ENCODE measurements at regions not wholly inside any gene's neighbourhood (a gene's known extent, or its start where the extent isn't known, plus 50 kb on each side); places are given as distances from the start of the nearest gene placed in this dataset.
"Not testable (repeated sequence)": the region's sequence is repeated elsewhere in the genome, so short reads cannot be mapped to it uniquely, and the experiment has no call there.

DNA sequence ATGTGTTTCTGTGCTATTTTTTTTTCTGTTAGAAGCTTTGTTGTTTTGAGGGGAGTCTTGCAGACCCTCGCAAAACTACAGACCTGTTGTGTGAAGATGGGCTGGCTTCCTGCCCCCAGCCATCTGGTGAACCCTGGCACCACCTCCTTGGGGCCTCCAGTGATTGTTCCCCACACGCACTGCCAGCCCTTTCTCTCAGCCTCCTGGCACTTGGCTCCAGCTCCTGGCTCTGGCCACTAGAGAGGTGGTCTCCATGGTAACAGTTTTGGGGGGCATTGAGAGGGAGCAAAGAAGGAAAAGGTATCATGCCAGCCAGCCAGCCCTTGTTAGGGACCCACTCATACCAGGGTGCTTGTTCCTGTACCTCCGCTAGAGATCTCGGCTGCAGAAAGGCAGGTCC, 176.4 kb upstream of the RPH3A start:
- DNase-seq (ENCODE audit: low spot score), result no peak

DNA sequence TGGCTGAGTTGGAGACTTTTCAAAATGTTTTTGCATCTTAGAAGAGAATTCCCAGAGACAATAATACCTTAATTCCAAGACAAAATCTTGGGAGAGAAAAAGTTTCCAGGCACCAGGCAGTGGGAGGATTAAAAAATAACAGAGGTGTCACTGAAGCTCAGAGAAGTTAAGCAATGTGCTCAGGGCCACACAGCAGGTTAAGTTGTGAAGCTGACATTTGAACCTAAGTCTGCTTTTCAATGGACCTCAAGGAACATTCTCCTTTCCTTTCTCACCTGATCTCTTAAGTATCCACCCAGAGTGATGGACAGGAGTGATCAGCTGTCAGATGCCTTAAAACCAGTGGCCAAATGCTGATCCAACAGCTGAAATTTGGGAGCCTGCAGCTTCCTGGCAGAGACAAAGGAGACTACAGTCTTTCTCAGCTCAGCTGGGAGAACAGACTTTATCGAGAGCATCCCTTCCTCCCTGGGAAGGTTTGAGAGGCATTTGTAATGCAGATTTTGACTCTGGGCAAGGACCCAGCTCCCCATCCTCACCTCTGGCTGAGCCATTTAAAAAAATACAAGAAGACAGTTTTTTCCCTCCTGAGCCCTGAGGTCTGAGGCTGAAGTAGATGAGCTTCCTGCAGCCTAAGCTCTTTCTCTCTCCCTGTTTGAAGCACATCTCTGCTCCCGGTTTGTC, 174.9 kb upstream of the RPH3A start:
- no peak for DNase-seq (ENCODE audit: low spot score)

DNA sequence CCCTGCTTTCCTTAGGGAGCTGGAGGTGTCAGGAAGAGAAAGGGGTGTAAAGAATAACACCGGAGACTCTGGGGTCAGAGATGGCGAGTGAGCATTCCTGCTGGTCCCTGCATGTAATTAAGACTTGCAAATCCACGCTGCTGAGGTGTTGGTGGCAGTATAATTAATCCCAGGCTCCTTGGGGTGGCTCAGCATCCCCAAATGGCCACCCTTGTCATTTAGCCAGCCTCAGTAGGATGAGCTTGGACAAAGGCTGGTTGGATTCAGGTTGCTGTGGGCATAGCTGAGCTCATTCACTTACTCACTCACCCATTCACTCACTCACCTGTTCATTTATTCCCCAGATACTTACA, 174.4 kb upstream of the RPH3A start:
- no peak for DNase-seq (ENCODE audit: low spot score)

DNA sequence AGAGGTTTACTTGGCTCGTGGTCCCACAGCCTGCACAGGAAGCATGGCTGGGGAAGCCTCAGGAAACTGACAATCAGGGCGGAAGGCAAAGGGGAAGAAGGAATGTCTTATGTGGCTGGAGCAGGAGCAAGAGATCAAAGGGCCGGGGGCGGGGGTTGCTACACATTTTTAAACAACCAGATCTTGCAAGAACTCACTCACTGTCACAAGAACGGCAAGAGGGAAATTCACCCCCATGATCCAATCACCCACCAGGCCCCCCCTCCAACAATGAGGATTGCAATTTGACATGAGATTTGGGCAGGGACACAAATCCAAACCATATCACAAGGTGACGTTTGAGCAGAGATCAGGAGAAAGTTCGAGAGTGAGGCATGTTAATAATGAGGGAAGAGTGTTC, 163.7 kb upstream of the RPH3A start:
- no peak for DNase-seq (ENCODE audit: low spot score)

DNA sequence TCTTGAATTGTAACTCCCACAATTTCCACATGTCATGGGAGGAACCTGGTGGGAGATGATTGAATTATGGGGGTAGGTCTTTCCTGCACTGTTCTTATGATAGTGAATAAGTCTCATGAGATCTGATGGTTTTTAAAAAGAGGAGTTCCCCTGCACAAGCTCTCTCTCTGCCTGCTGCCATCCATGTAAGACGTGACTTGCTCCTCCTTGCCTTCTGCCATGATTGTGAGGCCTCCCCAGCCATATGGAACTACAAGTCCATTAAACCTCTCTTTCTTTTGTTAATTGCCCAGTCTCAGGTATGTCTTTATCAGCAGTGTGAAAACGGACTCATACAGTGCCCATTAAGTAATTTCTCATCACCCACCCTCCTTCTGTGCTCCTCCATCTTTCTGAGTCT, 159.6 kb upstream of the RPH3A start:
- DNase-seq (ENCODE audit: low spot score), result not testable (repeated sequence)

DNA sequence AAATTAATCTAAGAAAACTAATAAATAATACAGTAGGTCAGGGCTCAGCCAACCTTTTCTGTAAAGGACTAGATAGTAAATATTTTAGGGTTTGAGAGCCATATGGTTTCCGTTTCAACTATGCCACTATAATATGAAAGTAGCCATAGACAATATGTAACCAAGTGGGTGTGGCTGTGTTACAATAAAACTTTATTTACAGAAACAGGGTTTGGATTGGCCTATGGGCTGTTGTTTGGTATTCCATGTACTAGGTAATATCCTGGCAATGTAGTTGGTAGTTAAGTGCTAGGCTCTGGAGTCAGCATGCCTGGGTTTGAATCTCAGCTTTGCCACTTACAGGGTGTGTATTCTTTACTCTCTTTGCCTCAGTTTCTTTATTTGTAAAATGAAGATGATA, 156.5 kb upstream of the RPH3A start:
- DNase-seq (ENCODE audit: low spot score), result no peak

DNA sequence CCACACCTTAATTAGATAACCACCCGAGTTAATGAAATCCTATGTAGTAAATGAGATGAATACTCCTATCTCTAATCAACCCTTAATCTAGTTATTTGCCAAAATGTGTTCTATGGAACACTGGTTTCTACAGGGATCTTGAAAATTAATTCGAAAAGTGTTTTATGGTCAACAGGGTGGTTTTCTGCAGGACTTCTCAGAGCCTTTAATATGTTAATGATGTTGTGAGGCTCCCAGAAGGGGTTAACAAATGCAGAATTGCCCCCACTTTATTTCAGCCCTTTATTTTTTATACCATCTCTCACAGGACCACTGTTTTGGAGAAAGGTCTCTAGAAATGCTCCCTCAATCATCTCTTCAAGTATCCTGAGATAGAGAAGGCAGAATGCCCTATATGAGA, 153.1 kb upstream of the RPH3A start:
- no peak for DNase-seq (ENCODE audit: low spot score)

DNA sequence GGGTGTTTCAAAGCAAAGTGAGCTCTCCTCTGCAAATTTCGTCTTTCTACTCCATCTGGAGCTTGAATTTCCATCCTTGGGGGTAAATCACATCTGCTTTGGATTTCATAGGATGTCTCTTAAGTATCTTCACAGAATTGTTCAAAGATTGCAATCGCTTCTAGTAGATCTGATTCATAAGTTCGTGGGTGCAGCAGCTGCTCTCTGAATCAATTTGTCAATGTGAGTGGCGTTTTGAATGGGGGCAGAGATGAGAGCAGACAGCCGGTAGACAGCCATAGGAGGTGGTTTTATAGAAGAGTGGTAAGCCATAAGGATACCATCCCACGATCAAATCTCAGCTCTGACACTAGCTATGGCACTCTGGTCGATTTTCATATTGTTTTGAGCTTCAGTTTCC, 146.0 kb upstream of the RPH3A start:
- DNase-seq (ENCODE audit: low spot score), result no peak

DNA sequence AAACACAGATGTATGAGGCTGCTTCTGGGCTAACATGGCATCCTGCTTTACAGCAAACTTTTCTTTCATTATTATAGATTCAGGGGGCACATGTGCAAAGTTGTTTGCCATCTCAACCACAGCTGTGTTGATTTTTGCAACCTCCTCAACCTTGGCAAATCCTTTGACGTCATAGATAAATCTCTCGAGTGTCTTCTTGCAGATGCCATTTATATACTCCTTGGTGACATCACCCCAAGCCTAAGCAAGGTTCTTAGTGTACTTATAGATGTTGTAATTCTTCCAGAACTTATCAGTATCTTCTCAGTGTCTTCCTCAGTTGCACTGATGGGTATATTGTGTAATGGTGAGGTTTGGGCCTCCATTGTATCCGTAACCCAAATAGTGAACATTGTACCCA, 135.4 kb upstream of the RPH3A start:
- no peak for DNase-seq (ENCODE audit: low spot score)

DNA sequence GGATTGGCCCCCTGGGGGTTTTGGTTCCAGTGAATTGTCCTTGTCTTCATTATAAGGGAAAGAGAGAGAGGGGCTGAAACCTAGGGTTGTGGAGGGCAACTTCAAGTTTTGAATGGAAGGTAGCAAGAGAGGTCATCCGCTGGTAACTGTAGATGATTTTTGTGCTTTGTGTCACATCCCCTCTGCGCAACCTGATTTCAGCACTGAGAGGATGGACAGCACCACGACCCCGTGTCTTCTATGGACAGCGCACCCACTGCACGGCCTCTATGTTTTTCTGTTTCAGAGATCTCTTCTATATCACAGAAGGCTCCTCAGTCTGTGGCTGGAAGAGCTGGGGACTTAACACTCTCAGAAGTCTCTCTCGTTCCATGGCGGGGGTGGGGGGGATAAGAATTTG, 127.0 kb upstream of the RPH3A start:
- no peak for DNase-seq (ENCODE audit: low spot score)

DNA sequence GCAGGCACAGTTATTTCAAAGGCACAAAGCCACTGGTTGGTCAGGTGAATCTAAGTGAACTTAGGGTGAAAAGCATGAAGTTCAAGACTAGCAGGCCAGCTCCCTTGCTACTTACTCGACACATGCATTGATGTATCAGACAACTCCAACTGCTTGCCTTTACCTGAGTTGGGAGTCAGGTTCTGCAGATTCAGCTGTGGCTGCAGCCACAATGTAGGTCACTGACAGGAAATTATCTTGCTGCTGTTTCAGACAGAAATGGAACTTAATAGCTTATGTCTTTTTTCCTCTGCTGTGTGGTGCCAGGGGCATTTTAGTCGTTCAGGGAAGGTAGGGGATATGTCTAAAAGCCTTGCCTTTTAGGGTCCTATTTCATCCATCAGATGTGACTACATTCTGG, 125.6 kb upstream of the RPH3A start:
- DNase-seq (ENCODE audit: low spot score), result no peak

DNA sequence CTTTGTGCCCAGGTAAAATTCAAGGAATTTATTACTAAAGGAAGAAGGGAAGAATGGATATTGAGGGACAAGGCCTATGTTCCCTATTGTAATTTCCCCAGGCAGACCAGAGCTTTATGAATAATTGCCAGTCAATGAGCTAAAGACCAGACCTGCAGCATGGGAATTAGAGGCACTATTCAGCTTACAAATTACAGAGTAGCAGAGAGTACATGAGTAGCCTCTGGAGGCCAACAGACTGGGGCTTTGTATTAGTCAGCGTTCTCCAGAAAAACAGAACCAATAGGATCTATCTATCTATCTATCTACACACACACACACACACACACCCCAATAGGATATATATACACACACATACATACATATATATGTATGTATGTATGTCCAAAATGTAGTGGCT, 120.0 kb upstream of the RPH3A start:
- no peak for DNase-seq (ENCODE audit: low spot score)

DNA sequence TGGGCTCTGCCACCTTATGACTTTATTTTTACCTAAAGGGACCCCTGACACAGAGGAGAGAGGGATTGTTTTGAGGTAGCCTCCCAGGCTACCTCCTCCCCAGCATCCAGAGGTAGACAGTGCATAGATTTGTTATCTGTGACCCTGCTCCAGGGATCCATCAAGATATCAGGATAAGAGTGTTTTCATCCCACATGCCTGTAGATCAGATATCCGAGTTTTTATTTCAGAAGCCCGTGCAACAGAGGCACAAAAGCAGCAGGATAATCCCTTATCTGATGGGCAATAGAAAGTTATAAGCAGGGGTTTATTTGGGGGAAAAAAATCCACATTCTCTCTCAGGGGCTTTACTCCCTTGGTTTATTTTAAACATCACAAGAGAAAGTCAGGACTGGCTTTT, 117.0 kb upstream of the RPH3A start:
- no peak for DNase-seq (ENCODE audit: low spot score)

DNA sequence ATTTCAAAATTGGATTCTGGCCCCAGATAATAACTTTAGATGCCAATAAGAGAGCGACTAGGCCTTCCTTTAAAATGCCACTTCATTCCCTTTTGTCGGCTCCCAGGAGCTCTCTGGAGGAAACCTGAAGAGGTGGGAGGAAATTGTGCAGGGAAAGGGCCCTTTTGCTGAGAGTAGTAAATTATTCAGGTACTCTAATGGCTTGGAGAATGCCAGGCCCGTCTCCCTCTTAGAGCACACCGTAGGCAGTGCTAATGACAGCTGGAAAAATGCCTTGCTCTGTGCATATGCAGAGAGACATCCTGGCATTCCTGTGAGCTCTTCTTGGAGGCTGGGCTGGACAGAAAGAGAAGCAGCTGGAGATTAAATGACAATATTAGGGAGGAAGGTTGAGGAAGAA, 115.0 kb upstream of the RPH3A start:
- DNase-seq (ENCODE audit: low spot score), result no peak

DNA sequence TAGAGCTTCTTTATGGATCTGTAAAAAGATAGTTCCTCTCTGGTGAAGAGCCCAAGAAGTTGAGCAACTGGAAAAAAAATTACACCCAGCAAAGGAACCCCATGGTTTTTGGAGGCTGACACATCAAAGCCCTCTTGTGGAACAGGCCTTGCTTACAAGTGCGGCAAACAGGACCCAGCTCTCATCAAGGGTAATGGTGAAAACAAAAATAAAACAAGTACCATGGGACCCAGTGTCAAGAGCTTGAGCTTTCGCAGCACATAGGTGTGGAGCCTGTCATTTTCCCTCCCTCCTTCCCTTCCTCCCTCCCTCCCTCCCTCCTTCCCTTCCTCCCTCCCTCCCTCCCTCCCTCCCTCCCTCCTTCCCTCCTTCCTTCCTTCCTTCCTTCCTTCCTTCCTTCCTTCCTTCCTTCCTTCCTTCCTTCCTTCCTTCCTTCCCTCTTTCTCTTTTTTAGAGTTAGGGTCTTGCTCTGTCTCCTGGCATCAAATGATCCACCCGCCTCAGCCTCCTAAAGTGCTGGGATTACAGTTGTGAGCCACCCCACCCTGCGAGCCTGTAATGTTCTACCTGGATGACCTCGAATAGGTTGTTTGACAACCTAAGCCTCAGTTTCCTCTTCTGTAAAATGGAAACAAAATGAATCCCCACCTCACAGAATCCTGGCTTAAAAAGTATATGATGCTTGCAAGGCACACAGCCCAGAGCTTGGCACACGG, 114.3 kb upstream of the RPH3A start:
- no peak for DNase-seq (ENCODE audit: low spot score)

DNA sequence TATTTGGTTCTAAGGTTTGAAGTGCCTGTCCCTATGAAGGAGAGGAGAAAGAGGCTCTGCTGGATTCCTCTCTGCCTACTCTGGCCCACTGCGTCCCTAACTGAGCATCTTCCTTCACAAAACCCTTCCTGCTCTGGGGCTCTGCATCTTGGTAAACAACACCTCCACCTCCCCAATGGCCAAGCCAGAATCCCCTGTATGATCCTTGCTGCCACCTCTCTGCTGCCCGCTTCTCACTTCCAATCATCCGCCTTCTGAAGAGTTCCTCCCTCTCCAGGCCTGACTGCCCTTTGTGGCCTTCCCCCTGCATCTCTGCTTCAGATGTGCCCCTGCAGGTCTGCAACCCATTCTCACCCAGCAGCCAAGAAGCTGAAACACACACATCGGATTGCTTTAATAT, 110.6 kb upstream of the RPH3A start:
- no peak for DNase-seq (ENCODE audit: low spot score)

DNA sequence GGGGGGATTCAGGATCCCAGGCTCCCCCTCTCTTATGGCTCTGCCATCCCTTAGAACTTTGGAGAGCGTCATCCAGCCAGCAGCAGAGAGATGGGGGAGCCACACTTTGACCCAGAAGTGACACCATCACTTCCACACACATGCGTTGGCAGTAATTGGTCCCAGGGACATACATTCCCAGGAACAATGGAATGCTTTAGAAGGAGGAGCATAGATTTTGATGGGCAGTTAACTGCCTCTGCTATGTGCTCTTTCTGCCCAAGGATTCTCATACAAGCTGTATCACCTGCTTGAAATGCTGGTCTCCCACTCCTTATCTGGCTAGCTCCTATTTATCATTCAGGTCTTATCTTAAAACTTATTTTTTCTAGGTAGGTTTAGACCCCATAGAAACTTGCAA, 109.0 kb upstream of the RPH3A start:
- no peak for DNase-seq (ENCODE audit: low spot score)

DNA sequence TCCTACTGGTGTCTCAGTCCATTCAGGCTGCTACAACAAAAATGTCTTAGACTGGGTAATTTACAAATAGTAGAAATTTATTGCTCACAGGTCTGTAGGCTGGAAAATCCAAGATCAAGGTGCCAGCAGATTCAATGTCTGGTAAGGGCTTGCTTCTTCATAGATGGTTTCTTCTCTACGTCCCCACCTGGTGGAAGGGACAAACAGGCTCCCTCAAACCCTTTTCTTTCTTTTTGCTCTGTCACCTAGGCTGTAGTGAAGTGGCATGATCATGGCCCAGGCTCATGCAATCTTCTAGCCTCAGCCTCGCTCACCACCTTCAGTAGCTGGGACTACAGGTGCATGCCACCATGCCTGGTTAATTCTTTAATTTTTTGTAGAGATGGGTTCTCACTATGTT, 106.8 kb upstream of the RPH3A start:
- no peak for DNase-seq (ENCODE audit: low spot score)

DNA sequence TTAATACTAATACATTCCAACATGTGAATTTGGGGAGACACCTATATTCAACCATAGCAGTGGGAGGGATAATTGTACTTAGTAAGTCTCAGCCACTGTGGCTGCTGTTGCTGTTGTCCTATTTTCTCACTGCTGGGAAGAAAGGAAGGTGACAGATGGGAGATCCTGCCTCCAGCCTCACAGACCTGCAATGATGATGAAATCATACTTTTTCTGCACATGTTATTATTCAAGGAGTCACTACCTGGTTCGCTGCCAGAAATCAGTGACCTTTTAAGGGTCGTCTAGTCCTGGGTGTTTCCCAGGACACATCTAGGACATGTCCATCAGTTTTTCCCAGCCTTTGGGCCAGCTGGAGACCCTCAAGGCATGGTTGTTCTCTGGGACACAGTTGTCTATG, 106.2 kb upstream of the RPH3A start:
- no peak for DNase-seq (ENCODE audit: low spot score)

DNA sequence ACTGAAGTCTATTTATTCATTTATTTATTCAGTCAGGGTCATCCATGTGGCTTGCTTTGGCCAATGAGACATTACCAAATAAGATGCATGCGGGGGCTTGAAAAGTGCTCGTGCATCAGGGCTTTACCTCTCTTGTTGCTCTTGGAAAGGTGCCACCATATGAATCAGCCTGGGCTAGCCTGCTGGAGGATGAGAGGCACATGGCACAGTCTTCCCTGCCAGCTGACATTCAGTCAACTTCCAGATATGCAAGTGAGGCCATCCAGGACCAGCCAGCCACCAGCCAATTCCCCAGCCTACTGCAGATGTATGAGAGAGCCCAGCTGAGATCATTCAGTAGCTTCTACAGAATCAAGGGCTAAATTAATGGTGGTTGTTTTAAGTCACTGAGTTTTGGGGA, 105.2 kb upstream of the RPH3A start:
- peak; percentile 46 for DNase-seq (ENCODE audit: low spot score)

DNA sequence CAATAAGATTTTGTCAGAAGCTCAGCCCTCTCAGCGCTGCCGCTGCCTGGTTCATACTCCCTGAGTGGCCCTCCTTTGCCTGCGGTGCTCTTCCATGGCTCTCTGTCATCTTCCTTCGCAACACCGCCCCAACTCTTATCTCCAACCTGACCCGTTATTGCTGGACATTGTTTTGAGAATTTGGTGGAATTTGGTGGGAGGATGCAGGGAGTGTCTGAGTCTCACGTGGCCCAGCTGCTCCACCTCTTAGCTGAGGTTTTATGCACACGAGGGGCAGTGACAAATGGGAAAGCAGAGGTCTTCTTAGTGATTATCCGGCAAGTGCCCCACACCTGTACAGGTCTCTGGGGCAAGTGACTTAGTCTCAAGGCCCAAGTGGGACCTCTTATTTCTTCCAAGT, 97.5 kb upstream of the RPH3A start:
- no peak for DNase-seq (ENCODE audit: low spot score)

DNA sequence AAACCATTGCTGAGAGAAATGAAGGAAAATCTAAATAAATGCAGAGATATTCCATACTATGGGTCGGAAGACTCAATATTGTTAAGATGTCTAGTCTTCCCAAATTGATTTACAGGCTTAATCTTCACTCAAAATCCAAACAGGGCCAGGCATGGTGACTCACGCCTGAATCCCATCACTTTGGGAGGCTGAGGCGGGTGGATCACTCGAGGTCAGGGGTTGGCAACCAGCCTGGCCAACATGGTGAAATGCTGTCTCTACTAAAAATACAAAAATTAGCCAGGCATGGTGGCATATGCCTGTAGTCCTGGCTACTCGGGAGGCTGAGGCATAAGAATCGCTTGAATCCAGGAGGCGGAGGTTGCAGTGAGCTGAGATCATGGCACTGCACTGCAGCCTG, 94.1 kb upstream of the RPH3A start:
- DNase-seq (ENCODE audit: low spot score), result not testable (repeated sequence)

DNA sequence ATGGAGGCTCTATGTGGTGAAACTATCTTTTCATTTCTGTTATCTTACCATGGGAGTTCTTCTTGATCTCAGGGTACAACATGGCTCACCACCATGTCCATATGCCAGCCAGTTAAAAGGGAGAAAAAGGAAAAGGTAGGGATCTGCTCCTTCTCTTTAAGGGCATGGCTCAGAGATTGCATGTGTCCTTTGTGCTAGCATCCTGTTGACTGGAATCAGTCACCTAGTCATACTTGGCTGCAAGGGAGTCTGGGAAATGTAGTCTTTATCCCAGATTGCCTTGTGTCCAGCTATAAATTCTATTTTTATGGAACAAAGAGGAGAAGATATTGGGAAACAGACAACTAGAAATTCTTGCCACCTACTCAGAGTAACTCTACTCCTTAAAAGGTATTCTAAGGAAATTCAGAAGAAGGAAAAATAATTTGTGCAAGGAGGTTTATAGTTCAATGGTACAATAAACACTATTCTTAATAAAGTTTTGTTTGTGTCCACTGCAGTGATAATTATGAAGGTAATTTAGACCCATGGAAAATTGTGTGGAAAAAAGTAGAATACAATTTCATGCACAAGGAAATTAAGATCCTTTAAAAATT, 86.4 kb upstream of the RPH3A start:
- no peak for DNase-seq (ENCODE audit: low spot score)

DNA sequence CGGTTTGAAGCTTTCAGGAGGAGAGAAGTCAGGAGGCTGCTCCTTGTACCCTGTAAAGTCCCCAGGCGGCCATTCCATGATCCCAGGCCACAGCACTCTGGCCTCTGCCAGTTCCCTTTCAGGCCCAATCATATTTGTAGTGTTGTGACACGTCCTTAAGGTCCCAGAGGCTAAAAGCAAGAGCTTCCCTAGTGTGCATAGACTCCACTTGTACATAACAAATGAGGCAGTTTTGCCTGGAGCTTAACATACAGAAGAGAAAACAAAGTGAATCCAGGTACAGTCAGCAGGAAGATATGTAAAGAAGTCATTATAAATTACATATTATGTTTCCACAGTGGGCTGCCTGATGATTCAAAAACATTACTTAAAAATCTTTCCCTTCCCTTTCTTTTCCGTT, 81.1 kb upstream of the RPH3A start:
- no peak for DNase-seq (ENCODE audit: low spot score)
